ENCODE measurements at regions not wholly inside any gene's neighbourhood (a gene's known extent, or its start where the extent isn't known, plus 50 kb on each side); places are given as distances from the start of the nearest gene placed in this dataset.

DNA sequence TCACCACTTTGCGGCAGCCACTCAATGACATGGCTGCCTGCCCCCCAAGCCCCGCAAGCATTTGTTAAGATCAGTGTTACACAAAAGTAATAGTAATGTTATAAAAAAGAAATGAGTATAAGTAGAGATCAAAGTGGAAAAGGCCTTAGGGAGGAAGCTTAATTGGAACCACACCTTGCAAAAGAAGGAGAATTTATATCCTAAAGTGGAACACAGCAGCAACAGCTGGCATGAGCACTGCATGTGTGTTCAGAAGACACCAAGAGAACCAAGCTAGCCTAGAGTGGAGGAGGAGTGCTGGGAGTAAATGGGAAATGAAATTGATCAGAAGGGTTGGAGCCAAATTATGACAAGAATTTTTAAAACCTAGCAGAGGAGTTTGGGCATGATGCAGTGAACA, 73.1 kb upstream of the STK17B start:
- Histone ChIP-seq H3K36me3 (replicated peaks; ENCODE audit: control insufficient read depth, insufficient read depth, low read length) (no peaks in the 10 kb centered on the region), H3K27me3 (ENCODE audit: control insufficient read depth, insufficient read depth, low read length) (no peaks in the 10 kb centered on the region), H3K4me3 (ENCODE audit: insufficient read depth, low read depth, low read length) (no peak overlapping the region)
- DNase-seq: no peak

- Histone ChIP-seq H3K4me3 (ENCODE audit: insufficient read depth, low read depth, low read length) (no peak overlapping the region), H3K27me3 (ENCODE audit: control insufficient read depth, insufficient read depth, low read length) (no peaks in the 10 kb centered on the region), H3K36me3 (replicated peaks; ENCODE audit: control insufficient read depth, insufficient read depth, low read length) (no peaks in the 10 kb centered on the region)
- DNase-seq: no peak
These were observed 73.6 kb upstream of the STK17B start for GRCh38 chr2:196244966-196245365.

GRCh38 chr2:196245378-196246140, 74.2 kb upstream of the STK17B start:
- Histone ChIP-seq H3K4me3 (ENCODE audit: insufficient read depth, low read depth, low read length) (no peak overlapping the region), H3K36me3 (replicated peaks; ENCODE audit: control insufficient read depth, insufficient read depth, low read length) (no peaks in the 10 kb centered on the region), H3K27me3 (ENCODE audit: control insufficient read depth, insufficient read depth, low read length) (no peaks in the 10 kb centered on the region)
- no peak for DNase-seq

- Histone ChIP-seq H3K4me3 (ENCODE audit: insufficient read depth, low read depth, low read length) (no peak overlapping the region), H3K36me3 (replicated peaks; ENCODE audit: control insufficient read depth, insufficient read depth, low read length) (no peaks in the 10 kb centered on the region), H3K27me3 (ENCODE audit: control insufficient read depth, insufficient read depth, low read length) (no peaks in the 10 kb centered on the region)
- DNase-seq: no peak
These were observed 76.0 kb upstream of the STK17B start for GRCh38 chr2:196247114-196247975.

- H3K36me3 ChIP-seq (replicated peaks; ENCODE audit: control insufficient read depth, insufficient read depth, low read length): no peaks in the 10 kb centered on the region
- no peaks in the 10 kb centered on the region for H3K27me3 ChIP-seq (ENCODE audit: control insufficient read depth, insufficient read depth, low read length)
- DNase-seq: no peak
- no peak overlapping the region for H3K4me3 ChIP-seq (ENCODE audit: insufficient read depth, low read depth, low read length)
These were observed 76.5 kb upstream of the STK17B start for GRCh38 chr2:196247976-196248280.

DNA sequence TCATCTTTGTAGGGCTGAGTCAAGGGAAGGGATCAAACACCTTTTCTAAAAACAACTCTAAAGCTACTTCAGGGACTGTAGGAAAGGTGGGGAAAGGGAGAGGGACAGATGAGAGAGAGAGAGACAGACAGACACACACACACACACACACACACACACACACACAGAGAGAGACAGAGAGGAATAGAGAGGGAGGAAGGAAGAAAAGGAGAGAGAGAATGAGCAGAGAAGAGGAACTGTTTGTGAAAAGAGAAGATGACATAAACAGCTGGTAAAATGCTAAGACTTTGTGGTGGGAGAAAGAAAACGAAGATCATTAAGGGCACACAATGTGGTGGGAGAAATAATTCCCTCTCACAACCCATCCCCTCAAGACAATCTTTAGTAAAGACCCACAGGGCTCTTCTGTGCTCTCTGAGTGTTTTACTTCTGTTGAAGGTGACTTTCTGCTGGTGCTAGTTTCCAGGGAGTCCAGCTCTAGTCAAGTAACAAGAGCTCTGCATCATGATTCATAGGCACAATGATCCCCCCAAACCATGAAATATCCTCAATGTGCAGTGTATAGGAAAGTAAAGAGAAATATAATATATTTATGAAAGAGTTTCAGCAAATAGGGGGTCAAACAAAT, 77.2 kb upstream of the STK17B start:
- DNase-seq: no peak
- no peak overlapping the region for H3K4me3 ChIP-seq (ENCODE audit: insufficient read depth, low read depth, low read length)
- no peaks in the 10 kb centered on the region for H3K27me3 ChIP-seq (ENCODE audit: control insufficient read depth, insufficient read depth, low read length)
- H3K36me3 ChIP-seq (replicated peaks; ENCODE audit: control insufficient read depth, insufficient read depth, low read length): no peaks in the 10 kb centered on the region

- no peak for DNase-seq
- no peak overlapping the region for H3K4me3 ChIP-seq (ENCODE audit: insufficient read depth, low read depth, low read length)
- H3K36me3 ChIP-seq (replicated peaks; ENCODE audit: control insufficient read depth, insufficient read depth, low read length): no peaks in the 10 kb centered on the region
- no peaks in the 10 kb centered on the region for H3K27me3 ChIP-seq (ENCODE audit: control insufficient read depth, insufficient read depth, low read length)
These were observed 77.8 kb upstream of the STK17B start for GRCh38 chr2:196249171-196249570.

DNA sequence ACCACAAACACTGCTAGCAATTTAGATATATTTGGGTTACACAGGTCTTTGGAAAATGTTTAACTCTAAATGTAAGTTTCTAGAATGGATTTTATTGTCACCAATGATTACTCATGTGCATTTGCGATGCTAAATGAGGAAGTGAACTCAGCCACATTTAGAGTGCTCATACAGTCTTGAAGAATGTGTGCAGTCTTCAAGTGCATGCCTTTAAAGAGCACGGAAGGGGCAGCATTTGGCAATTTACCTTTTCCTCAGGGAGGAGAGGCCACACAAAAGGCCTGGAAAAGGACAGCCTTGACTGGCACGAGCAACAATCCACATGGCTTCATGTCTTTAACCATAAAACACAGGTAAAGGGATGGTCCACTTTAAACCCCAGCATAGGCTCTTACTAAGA, 78.5 kb upstream of the STK17B start:
- Histone ChIP-seq H3K27me3 (ENCODE audit: control insufficient read depth, insufficient read depth, low read length) (no peaks in the 10 kb centered on the region), H3K36me3 (replicated peaks; ENCODE audit: control insufficient read depth, insufficient read depth, low read length) (no peaks in the 10 kb centered on the region), H3K4me3 (ENCODE audit: insufficient read depth, low read depth, low read length) (no peak overlapping the region)
- DNase-seq: no peak

- Histone ChIP-seq H3K27me3 (ENCODE audit: control insufficient read depth, insufficient read depth, low read length) (no peaks in the 10 kb centered on the region), H3K36me3 (replicated peaks; ENCODE audit: control insufficient read depth, insufficient read depth, low read length) (no peaks in the 10 kb centered on the region), H3K4me3 (ENCODE audit: insufficient read depth, low read depth, low read length) (no peak overlapping the region)
- DNase-seq: no peak
These were observed 79.8 kb upstream of the STK17B start for GRCh38 chr2:196251132-196251531.

GRCh38 chr2:196252408-196253115, 81.2 kb upstream of the STK17B start:
- Histone ChIP-seq H3K27me3 (ENCODE audit: control insufficient read depth, insufficient read depth, low read length) (no peaks in the 10 kb centered on the region), H3K4me3 (ENCODE audit: insufficient read depth, low read depth, low read length) (no peak overlapping the region), H3K36me3 (replicated peaks; ENCODE audit: control insufficient read depth, insufficient read depth, low read length) (no peaks in the 10 kb centered on the region)
- no peak for DNase-seq

- DNase-seq: no peak
- H3K4me3 ChIP-seq (ENCODE audit: insufficient read depth, low read depth, low read length): no peak overlapping the region
These were observed 81.7 kb upstream of the STK17B start for GRCh38 chr2:196253116-196253480.

DNA sequence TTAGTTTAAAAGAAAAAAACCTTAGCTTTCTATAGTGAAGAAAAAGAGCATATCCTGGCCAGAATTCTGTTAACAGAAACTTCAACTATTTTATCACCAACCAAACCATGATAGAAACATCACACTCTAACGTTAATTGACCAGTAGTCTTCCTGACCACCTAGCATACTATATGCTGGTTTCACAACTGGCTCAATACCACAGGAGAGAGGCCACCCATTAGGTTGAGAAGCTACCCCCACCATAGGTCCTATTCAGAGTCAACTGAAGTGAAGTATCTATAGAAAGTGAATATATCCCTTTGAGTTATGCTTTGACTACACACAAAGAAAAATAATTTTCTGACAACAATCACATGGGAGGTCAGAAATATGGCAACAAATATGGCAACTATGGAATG, 85.2 kb upstream of the STK17B start:
- Histone ChIP-seq H3K36me3 (replicated peaks; ENCODE audit: control insufficient read depth, insufficient read depth, low read length) (no peaks in the 10 kb centered on the region), H3K4me3 (ENCODE audit: insufficient read depth, low read depth, low read length) (no peak overlapping the region), H3K27me3 (ENCODE audit: control insufficient read depth, insufficient read depth, low read length) (no peaks in the 10 kb centered on the region)
- no peak for DNase-seq

More at GRCh38 chr2:196253116-196253480, 81.7 kb upstream of the STK17B start:
- Histone ChIP-seq H3K27me3 (ENCODE audit: control insufficient read depth, insufficient read depth, low read length) (no peaks in the 10 kb centered on the region), H3K36me3 (replicated peaks; ENCODE audit: control insufficient read depth, insufficient read depth, low read length) (no peaks in the 10 kb centered on the region)

DNA sequence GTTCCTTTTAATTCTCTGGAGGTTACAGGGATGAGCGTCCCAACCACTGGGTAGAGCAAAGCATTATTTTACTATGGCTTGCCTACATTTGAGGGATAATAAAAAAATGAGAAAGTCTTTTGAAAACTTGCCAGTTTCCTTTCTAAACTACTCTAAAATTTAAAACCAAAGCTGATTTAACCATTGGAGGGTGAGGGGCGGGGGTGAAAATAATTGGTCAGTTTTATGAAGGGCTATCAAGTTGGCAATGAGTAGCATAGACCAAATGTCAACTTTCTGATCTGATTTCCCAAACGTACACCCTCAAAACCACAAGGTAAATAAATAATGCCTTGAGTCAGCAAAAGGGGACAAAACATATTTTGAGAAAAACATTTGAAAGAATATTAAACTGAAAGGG, 85.7 kb upstream of the STK17B start:
- Histone ChIP-seq H3K27me3 (ENCODE audit: control insufficient read depth, insufficient read depth, low read length) (no peaks in the 10 kb centered on the region), H3K36me3 (replicated peaks; ENCODE audit: control insufficient read depth, insufficient read depth, low read length) (no peaks in the 10 kb centered on the region), H3K4me3 (ENCODE audit: insufficient read depth, low read depth, low read length) (no peak overlapping the region)
- DNase-seq: no peak

GRCh38 chr2:196258407-196258806, 87.0 kb upstream of the STK17B start:
- Histone ChIP-seq H3K4me3 (ENCODE audit: insufficient read depth, low read depth, low read length) (no peak overlapping the region), H3K27me3 (ENCODE audit: control insufficient read depth, insufficient read depth, low read length) (no peaks in the 10 kb centered on the region), H3K36me3 (replicated peaks; ENCODE audit: control insufficient read depth, insufficient read depth, low read length) (no peaks in the 10 kb centered on the region)
- no peak for DNase-seq
